GM19324 (cell line): ENCODE measurements at regions not wholly inside any gene's neighbourhood (a gene's known extent, or its start where the extent isn't known, plus 50 kb on each side); places are given as distances from the start of the nearest gene placed in this dataset.
"Not testable (repeated sequence)": the region's sequence is repeated elsewhere in the genome, so short reads cannot be mapped to it uniquely, and the experiment has no call there.

ENCODE experiments used
- ATAC-seq: cut with Tn5 transposase; IDR thresholded peaks from one replicate; pipeline ENCODE4 v1.9.1; 2021; ENCODE audit warnings: mild to moderate bottlenecking, moderate library complexity; ENCODE audit not compliant: unreplicated experiment, low FRiP score

DNA sequence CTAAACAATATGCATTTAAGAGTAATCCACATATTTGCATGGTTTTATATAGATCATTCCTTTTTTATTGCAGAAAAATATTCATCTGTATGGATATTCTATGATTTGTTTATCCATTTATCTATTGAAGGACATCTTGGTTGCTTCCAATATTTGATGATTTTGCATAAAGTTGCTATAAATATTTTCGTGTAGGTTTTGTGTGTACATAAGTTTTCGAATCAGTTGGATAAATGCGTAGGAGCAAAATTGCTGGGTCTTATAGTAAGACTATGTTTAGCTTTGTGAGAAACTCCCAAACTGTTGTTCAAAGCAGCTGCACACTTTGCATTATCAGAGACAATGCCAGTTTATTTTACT lies 971.2 kb downstream of the DIPK2A start:
- ATAC-seq: no peak

DNA sequence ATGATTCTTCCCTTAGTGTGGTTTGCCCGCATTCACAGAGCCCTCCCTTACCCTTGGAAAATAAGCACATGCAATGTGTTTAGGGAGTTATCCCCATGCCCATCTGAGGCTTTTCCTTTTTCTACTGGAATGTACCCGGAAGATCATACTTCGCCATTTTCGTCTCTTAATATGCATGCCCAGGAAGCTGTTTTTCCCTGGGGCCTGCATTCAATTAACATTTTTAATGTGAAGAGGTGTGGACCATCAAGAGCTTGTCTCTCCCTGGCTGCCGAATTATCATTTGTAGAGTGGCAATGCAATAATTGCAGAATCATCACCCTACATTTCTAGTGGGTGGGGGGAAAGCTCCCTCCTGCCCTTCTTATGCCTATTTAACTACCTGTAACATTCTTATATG lies 976.3 kb downstream of the DIPK2A start:
- ATAC-seq: no peak

DNA sequence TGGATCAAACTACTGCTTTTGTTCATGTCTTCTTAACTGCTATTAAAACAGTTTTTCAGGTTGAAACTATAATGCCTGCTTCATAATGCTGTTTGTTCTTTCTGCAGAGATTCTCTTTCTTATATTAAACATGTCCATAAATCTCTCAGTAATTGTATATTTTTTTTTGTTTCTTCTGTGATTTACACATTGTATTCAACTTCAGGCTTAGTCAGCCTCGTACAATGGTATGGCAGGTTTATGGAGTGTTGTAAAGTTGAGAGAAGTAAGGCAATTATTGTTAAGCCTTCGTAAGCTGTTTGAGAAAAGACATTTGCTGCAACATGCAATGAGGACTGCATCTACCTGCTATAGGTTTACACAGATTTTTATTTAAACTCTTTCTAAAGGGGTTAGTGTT lies 977.1 kb downstream of the DIPK2A start:
- ATAC-seq: no peak

DNA sequence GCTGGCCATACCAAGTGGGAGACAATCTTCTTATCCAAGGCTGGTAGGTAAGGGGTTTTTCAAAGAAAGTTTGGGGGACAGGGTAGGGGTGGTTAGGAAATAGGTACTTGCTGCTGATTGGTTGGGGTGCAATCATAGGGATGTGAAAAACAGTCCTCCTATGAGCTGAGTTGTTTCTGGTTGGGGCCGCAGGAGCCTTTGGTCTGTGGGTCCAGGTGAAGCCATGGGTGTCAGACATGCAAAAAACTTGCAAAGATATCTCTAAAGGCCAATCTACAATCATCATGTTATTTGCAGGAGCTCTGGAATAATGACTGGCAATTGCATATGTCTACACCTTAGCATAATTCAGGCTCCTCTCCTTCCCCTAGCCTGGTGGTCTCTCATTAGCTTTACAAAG lies 982.3 kb downstream of the DIPK2A start:
- no peak for ATAC-seq

DNA sequence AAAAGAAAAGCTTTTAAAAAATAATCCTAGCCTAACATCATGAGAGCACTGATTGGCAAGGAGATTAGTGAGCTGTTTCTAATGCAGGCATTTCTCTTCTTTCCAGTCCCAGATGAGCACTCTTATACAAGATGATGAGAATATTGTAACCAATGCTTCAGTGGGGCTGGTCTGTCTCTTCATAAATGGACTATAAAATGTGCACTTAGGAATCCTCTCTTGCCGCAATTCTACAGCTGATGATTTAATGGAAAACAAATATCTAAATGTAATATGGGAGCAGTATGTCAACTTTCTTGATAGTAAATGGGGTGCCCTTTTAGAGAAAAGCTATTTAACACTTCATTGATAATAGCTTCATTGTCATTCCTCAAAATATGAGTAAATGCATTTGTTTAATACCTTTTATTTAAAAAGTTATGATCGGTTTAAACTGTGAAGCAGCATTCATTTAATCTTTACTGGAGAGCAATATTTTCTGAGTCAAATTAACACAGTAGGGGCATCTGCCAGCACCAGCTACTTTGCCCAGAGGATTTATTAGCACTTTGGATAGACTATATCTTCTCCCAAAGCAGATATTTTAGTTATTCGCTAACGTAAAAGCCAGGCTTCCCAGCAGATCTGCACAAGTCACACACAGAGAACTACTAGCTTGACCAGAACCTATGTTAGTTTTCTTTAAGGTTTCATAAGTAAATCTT lies 985.9 kb downstream of the DIPK2A start:
- no peak for ATAC-seq

DNA sequence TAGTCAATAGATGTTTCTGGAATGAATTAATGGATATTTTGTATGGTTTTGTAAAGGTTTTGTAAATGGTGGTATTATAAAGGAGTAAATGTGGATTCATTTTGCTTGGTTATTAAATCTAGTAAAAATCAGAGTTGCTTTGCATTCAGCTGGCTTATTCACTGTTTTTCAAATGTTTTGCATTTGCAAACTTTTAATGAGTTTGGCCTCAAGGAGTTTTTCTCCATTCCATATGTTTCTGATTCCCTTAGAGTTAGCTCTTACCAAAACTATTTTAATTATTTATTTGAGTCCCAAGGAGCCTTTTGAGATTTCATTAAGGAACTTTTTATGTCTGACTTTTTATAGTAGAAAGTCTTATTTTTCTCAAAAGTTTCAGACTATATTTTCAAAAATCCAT lies 992.2 kb downstream of the DIPK2A start:
- no peak for ATAC-seq

DNA sequence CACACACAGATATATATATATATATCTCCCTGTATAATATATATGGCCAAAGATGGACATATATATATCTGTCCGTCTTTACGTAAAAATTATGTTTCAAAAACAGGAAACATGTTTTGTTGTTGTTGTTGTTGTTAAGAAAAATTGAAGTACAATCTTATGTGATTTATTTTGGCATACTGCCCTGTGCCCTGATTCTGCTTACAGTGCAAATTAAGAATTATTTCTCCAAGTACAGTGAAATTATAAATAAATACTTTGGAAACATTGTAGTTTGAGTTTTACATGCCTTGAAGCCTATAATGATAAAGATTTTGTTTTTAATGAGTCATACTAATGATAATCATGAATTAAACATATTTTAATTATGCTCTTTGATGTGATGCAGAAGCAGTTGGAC lies 994.9 kb downstream of the DIPK2A start:
- ATAC-seq: no peak

DNA sequence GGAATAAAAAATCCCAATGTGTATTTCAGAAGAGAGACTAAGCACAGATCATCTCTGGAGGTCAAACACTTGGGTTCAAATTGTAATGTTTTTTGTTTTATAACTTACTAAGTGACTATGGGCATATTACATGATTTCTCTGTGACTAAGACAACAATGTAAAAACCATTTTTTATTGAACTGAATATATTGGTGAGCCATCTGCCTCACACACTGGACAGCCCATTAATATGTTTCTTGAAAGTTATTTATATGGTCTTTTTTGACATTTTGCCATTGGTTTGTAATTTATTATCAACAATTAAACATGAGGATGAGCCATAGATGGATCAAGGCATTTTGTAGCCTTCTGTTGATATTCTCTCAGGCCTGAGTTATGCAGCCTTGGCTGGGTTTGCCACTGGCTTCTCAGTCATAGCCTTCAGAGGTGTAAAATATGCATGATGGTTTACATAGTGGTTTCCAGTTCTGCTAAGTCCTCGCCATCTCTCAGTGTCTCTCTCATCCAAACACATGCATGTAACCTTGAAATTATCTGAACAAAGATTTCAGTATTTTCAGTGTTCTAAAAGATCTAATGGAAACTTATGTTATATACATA lies 997.2 kb downstream of the DIPK2A start:
- no peak for ATAC-seq

DNA sequence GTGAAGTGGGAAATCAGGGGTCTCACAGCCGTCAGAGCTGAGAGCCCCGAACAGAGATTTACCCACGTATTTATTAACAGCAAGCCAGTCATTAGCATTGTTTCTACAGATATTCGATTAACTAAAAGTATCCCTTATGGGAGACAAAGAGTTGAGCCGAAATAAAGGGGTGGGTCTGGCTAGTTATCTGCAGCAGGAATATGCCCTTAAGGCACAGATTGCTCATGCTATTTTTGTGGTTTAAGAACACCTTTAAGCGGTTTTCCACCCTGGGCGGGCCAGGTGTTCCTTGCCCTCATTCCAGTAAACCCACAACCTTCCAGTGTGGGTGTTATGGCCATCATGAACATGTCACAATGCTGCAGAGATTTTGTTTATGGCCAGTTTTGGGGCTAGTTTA lies 1012.9 kb downstream of the DIPK2A start:
- ATAC-seq: not testable (repeated sequence)

DNA sequence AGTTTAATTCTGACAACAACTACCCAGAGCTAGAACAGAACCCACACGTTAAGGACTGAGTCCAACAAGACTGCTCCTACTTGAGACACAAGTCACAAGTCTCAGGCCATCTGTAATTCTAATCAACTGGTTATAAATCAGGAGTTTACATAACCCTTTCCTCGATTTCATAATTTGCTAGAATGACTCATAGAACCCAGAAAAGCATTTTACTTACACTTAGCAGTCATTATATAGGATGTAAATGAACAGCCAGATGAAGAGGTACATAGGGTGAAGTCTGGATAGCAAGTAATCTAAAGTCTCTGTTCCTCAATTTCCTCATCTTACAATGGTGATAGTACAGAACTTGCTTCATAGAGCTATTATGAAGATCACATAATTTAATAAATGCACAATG lies 1018.2 kb downstream of the DIPK2A start:
- ATAC-seq: no peak

DNA sequence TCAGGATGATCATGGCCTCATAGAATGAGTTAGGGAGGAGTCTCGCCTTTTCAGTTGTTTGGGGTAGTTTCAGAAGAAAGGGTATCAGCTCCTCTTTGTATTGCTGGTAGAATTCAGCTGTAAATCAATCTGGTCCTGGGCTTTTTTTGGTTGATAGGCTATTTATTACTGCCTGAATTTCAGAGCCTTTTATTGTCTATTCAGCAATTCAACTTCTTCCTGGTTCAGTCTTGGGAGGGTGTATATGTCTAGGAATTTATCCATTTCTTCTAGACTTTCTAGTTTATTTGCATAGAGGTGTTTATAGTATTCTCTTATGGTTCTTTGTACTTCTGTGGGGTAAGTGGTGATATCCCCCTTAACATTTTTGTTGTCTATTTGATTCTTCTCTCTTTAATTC lies 1024.2 kb downstream of the DIPK2A start:
- ATAC-seq: no peak

DNA sequence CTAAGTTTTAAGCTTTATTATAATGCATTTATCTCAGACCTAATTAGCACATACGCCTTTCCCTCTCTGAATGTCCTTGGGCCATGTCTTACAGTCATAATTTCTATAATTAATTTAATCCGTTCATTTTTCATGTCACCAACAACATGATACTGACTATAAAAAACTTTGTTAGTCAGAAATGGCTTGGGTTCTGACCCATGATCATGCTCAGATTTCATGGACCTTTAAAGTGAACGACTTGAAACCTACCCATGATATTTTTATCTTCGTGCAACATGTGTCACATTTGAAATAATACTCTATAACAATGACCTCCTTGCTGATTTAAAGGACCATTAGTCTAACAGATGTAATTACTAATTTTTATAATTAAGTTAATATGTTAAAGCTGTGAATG lies 1033.8 kb downstream of the DIPK2A start:
- ATAC-seq: no peak

DNA sequence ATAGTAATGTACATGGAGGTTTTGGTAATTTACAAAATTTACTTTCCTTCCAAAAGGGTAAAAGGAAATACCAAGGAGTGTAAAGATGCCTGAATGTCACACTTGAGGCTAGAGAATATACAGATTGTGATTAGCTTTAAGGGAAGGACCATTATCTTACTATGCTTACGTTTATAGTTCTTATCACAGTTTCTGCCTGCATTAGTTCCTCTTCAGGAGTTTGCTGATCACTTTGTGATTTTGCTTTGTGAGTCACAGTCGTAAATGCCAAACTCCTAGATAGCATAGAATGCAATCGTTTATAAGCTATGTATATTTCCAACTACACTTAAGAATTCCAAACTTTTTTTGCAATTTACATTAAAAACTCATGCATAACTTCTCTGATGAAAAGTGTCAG lies 1034.6 kb downstream of the DIPK2A start:
- no peak for ATAC-seq

DNA sequence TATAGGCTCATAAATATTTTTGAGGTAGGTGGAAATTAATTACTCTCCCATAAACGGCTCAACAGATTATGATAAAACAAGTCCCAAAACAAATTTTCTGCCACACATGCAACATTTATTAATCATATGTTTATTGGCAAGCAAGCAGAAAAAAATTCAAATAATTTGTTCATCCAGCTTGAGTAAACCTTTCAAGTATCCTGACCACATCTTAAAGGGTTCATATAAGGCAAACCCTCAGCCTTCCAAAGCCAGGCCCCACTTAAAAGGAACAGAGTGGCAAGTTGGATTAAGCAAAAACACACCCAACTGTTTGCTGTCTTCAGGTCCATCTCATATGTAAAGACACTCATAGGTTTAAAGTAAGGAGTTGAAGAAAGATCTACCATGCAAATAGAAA lies 1042.3 kb downstream of the DIPK2A start:
- no peak for ATAC-seq

DNA sequence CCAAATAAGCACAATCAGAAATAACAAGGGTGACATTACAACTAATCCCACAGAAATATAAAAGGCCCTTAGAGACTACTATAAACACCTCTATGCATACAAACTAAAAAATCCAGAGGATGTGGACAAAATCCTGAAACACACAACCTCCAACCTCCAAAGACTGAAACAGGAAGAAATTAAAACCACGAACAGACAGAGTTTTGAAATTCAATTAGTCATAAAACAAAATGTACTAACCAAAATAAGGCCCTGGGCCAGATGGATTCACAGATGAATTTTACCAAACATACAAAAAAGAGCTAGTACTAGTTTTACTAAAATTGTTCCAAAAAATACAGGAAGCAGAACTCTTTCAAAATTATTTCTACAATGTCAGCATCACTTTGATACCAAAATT lies 1043.6 kb downstream of the DIPK2A start:
- ATAC-seq: no peak

DNA sequence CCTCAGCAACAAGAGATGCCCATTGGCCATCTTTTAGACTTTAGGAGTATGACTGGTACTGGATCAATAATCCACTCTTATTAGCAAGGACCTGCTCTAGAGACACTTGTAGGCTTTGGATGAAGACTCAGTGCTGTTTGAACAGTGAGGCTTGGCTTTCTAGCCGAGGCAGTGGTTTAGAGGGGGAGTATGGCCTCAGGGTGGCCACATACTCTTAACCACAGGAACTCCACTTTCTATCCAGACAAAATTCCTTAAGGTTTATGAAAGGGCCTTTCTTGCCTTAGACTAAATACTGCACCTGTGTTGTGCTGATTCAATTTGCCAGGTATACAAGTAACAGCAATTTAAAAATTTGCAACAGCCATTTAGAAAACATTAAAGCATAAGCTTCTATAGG lies 1046.3 kb downstream of the DIPK2A start:
- ATAC-seq: no peak

DNA sequence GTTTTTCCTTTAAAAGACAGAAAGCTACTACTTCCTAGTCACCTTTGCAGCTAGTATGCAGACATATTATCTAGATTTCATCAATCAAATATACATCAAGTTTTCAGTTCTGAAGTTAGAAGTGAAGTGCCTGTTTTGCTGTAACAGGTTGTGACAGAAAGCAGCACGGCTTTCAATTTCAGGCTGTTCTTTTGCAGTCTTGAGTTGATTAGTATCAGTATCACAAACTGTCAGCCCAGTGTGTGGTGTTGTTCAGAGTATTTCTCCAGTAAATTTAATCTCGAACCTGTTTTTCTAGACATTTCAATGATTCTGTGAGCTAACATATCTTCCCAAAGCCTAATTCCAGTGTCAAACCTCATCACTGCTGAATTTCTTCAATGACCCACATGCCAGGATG lies 1050.8 kb downstream of the DIPK2A start:
- no peak for ATAC-seq

DNA sequence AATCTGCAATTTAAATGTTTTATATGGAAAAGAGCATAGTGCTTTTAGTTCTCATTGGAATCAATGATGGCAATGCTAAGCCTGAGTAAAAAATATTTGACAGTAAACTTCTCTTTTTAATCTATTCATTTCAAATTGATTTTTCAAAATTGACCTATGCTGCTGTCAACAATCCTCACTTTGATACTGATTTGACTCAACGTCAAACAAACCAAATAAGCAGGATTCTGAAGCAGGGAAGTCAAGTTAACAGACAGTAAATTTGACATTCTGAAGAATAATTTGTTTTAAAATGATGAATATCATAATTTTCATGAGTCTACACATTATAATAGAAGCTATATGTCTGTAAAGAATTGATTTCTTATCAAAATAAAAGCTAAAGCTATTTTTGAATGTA lies 1053.1 kb downstream of the DIPK2A start:
- no peak for ATAC-seq

DNA sequence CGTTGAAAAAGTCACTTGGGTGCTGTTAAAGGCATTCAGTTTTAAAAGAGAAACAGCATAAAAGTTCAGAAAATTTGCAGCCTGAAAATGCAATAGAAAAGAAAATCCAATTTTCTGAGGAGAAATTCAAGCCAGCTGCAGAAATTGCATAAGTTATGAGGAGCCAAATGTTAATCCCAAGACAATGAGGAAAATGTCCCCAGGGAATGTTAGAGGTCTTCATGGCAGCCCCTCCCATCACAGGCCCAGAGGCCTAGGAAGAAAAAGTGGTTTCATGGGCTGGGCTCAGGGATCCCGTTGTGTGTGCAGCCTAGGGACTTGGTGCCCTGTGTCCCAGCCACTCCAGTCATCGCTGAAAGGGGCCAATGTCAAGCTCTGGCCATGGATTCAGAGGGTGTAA lies 1055.6 kb downstream of the DIPK2A start:
- ATAC-seq: not testable (repeated sequence)

DNA sequence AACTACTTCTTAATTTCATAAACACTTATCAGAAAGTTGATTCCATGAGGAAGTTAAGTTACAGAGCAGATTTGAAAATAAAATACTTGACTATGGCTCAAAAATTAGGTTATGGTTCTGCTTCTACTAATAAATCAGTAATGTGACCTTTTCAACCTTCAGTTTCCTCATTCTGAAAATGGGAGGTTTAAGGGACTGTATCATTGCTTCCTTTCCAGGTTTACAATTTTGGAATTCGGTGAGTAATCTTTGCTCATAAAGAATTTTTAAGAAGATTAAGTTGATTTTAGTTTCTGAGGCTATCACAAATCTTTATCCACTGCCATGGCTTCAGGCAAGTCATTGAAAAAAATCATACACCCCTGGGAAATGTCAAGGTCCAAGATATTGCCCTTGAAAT lies 1061.2 kb downstream of the DIPK2A start:
- ATAC-seq: no peak

DNA sequence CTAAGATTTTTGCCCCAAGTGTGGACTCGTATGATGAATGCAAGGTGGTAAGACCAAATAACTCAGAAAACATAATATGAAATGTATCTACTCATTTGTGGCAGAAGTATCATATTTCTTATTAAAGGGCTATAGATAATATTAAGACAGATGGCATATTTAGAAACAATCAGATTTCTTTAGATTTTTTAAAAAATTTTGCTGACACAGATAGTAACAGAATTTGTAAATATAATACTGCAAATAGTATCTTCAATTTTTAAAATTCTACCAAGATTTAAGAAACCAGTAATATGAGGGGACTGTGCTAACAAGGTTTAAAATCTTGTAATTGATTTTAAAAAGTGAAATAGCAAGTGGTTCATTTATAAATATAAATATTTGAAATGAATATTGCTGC lies 1064.1 kb downstream of the DIPK2A start:
- ATAC-seq: no peak

DNA sequence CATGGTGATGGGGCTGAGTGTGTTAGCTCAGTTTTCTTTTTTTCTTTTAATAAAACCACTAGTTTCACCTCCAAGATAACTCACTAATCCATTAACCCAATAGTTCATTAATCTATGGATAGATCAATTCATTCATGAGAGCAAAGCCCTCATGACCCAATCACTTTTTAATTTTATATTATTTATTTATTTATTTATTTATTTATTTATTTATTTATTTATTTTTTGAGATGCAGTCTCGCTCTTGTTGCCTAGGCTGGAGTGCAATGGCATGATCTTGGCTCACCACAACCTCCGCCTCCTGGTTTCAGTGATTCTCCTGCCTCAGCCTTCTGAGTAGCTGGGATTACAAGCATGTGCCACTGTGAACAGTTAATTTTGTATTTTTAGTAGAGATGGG lies 1082.4 kb downstream of the DIPK2A start:
- ATAC-seq: not testable (repeated sequence)
